Tibial nerve (tissue), 4 donors: ENCODE measurements at regions not wholly inside any gene's neighbourhood (a gene's known extent, or its start where the extent isn't known, plus 50 kb on each side); places are given as distances from the start of the nearest gene placed in this dataset.

ENCODE experiments used
- EP300 ChIP-seq, 2 donors: sonication (generic); formaldehyde crosslinking; IDR thresholded peaks; one replicate each; pipeline ENCODE4 v1.6.1; 2017; ENCODE audit warnings: antibody characterized with exemption in 2 of 2, mild to moderate bottlenecking in 1 of 2
- POLR2A ChIP-seq, 2 donors: fragments of 450-650 bp; IDR thresholded peaks; one replicate each; pipeline ENCODE4 v1.6.1; 2017; ENCODE audit warnings: antibody characterized with exemption in 2 of 2, mild to moderate bottlenecking in 2 of 2, moderate library complexity in 2 of 2
- TF ChIP-seq, protein P1 (sequence below), 5 experiments: fragments of 200-600 bp in 3 of 5; fragments of 450-650 bp in 2 of 5; sonication (generic) in 3 of 5; IDR thresholded peaks; one replicate each; pipeline ENCODE4 v1.5.1; 2016 to 2019; ENCODE audit warnings: antibody characterized with exemption in 5 of 5, mild to moderate bottlenecking in 3 of 5, moderate library complexity in 2 of 5

DNA sequence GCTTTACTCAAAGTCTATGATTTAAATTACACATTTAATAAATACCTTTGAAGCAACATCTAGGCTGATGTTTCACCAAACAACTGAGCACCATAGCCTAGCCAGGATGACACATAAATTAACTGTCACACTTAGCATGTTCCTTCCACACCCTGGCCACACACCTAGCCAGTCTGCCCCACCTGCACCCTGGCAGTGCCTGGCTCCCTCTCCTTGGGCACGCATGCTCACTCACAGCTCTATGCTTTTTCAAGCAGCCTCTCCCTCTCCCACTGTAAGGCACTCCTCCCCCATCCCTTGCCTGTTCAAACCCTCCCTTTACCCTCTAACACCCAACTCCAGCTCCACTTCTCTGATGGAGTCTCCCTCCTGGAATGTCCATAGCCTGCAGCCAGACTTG is 357.6 kb upstream of the KLHL29 start:
- TF ChIP-seq POLR2A (IDR thresholded peaks at IDR 0.05), result no peak
- TF ChIP-seq, protein P1, sequence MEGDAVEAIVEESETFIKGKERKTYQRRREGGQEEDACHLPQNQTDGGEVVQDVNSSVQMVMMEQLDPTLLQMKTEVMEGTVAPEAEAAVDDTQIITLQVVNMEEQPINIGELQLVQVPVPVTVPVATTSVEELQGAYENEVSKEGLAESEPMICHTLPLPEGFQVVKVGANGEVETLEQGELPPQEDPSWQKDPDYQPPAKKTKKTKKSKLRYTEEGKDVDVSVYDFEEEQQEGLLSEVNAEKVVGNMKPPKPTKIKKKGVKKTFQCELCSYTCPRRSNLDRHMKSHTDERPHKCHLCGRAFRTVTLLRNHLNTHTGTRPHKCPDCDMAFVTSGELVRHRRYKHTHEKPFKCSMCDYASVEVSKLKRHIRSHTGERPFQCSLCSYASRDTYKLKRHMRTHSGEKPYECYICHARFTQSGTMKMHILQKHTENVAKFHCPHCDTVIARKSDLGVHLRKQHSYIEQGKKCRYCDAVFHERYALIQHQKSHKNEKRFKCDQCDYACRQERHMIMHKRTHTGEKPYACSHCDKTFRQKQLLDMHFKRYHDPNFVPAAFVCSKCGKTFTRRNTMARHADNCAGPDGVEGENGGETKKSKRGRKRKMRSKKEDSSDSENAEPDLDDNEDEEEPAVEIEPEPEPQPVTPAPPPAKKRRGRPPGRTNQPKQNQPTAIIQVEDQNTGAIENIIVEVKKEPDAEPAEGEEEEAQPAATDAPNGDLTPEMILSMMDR (IDR thresholded peaks at IDR 0.05), result no peak
- no peak for TF ChIP-seq EP300 (IDR thresholded peaks at IDR 0.05)
